H9 (cell line): ENCODE measurements at regions not wholly inside any gene's neighbourhood (a gene's known extent, or its start where the extent isn't known, plus 50 kb on each side); places are given as distances from the start of the nearest gene placed in this dataset.
A peak's percentile ranks its signal among the peaks of the same experiment; 100 is the strongest.

ENCODE experiments used
- DNase-seq: peaks from one replicate; pipeline ENCODE4 v3.0.0-alpha.2; 2017
- H2AFZ ChIP-seq: one replicate; pipeline ENCODE4 v1.6.1; 2013; ENCODE audit warnings: mild to moderate bottlenecking, low read length, control low read depth, moderate library complexity
- H2AK5ac ChIP-seq: 2 replicates; pipeline ENCODE4 v1.6.1; 2013; ENCODE audit warnings: low read length, control low read depth, mixed read lengths; ENCODE audit not compliant: insufficient read length
- H2BK120ac ChIP-seq: one replicate; pipeline ENCODE4 v1.6.1; 2013; ENCODE audit warnings: low read depth, mild to moderate bottlenecking, low read length, control low read depth, inconsistent platforms; ENCODE audit not compliant: poor library complexity, severe bottlenecking
- H2BK12ac ChIP-seq: 2 replicates; pipeline ENCODE4 v1.6.1; 2013; ENCODE audit warnings: low read length, control low read depth, mixed read lengths, low read depth; ENCODE audit not compliant: insufficient read length
- H2BK15ac ChIP-seq: 2 replicates; pipeline ENCODE4 v1.6.1; 2013; ENCODE audit warnings: low read depth, low read length, control low read depth
- H2BK20ac ChIP-seq: one replicate; pipeline ENCODE4 v1.6.1; 2013; ENCODE audit warnings: low read depth, mild to moderate bottlenecking, low read length, control low read depth, inconsistent platforms; ENCODE audit not compliant: poor library complexity, severe bottlenecking
- H2BK5ac ChIP-seq: 2 replicates; pipeline ENCODE4 v1.6.1; 2013; ENCODE audit warnings: low read length, control low read depth, mixed read lengths; ENCODE audit not compliant: insufficient read length
- H3K14ac ChIP-seq: 2 replicates; pipeline ENCODE4 v1.6.1; 2013; ENCODE audit warnings: low read length, control low read depth; ENCODE audit not compliant: insufficient read depth
- H3K18ac ChIP-seq: 2 replicates; pipeline ENCODE4 v1.6.1; 2013; ENCODE audit warnings: low read depth, mild to moderate bottlenecking, mixed read lengths, low read length, control low read depth; ENCODE audit not compliant: insufficient read length
- H3K23ac ChIP-seq: 2 replicates; pipeline ENCODE4 v1.6.1; 2013; ENCODE audit warnings: low read length, control low read depth, mixed read lengths, low read depth; ENCODE audit not compliant: insufficient read length
- H3K23me2 ChIP-seq: 2 replicates; pipeline ENCODE4 v1.6.1; 2013; ENCODE audit warnings: low read depth, mild to moderate bottlenecking, mixed read lengths, low read length, control low read depth; ENCODE audit not compliant: insufficient read length, poor library complexity, severe bottlenecking
- H3K27ac ChIP-seq: 2 replicates; pipeline ENCODE4 v1.5.1; 2013; ENCODE audit warnings: low read length, control low read depth, mixed read lengths, low read depth; ENCODE audit not compliant: insufficient read length
- H3K27me3 ChIP-seq: 2 replicates; pipeline ENCODE4 v1.6.1; 2013; ENCODE audit warnings: low read length, control low read depth, inconsistent platforms; ENCODE audit not compliant: insufficient read depth
- H3K4ac ChIP-seq: 2 replicates; pipeline ENCODE4 v1.6.1; 2013; ENCODE audit warnings: low read depth, mild to moderate bottlenecking, control low read depth, inconsistent platforms, low read length, moderate library complexity
- H3K4me1 ChIP-seq: 2 replicates; pipeline ENCODE4 v1.6.1; 2013; ENCODE audit warnings: low read length, control low read depth, inconsistent platforms; ENCODE audit not compliant: insufficient read depth
- H3K4me2 ChIP-seq: 2 replicates; pipeline ENCODE4 v1.6.1; 2013; ENCODE audit warnings: low read length, control low read depth, mixed read lengths; ENCODE audit not compliant: insufficient read length, insufficient read depth
- H3K56ac ChIP-seq: 2 replicates; pipeline ENCODE4 v1.6.1; 2013; ENCODE audit warnings: low read depth, mild to moderate bottlenecking, mixed read lengths, low read length, control low read depth; ENCODE audit not compliant: insufficient read length
- H3K79me1 ChIP-seq: 2 replicates; pipeline ENCODE4 v1.6.1; 2013; ENCODE audit warnings: low read depth, mild to moderate bottlenecking, moderate library complexity, low read length, control low read depth, inconsistent platforms; ENCODE audit not compliant: insufficient read depth, poor library complexity, severe bottlenecking
- H3K79me2 ChIP-seq: 2 replicates; pipeline ENCODE4 v1.6.1; 2013; ENCODE audit warnings: low read length, control low read depth, inconsistent platforms; ENCODE audit not compliant: insufficient read depth
- H3K9ac ChIP-seq: 2 replicates; pipeline ENCODE4 v1.6.1; 2013; ENCODE audit warnings: low read length, control low read depth, mixed read lengths; ENCODE audit not compliant: insufficient read length; ENCODE audit errors: extremely low read depth
- H3K9me3 ChIP-seq: one replicate; pipeline ENCODE4 v1.6.1; 2013; ENCODE audit warnings: low read depth, low read length, inconsistent platforms; ENCODE audit not compliant: control insufficient read depth
- H3T11ph ChIP-seq: one replicate; pipeline ENCODE4 v1.6.1; 2013; ENCODE audit warnings: mild to moderate bottlenecking, low read length, control low read depth, inconsistent platforms
- H4K20me1 ChIP-seq: one replicate; pipeline ENCODE4 v1.6.1; 2013; ENCODE audit not compliant: control insufficient read depth, insufficient read length, insufficient read depth
- H4K5ac ChIP-seq: 2 replicates; pipeline ENCODE4 v1.6.1; 2013; ENCODE audit warnings: low read depth, mild to moderate bottlenecking, mixed read lengths, low read length, control low read depth; ENCODE audit not compliant: insufficient read length
- H4K8ac ChIP-seq: replicated peaks from 2 replicates; pipeline ENCODE4 v1.6.1; 2013; ENCODE audit warnings: low read length, control low read depth, mixed read lengths, low read depth; ENCODE audit not compliant: insufficient read length
- H4K91ac ChIP-seq: 2 replicates; pipeline ENCODE4 v1.6.1; 2013; ENCODE audit warnings: low read depth, mild to moderate bottlenecking, moderate library complexity, mixed read lengths, low read length, control low read depth; ENCODE audit not compliant: insufficient read length
- H3K27ac Mint-ChIP-seq, 3 experiments: 2 replicates in 2 of 3; 3 replicates in 1 of 3; pipeline ENCODE4 v1.8.0; 2020 to 2021; ENCODE audit warnings: mixed read lengths in 3 of 3, mild to moderate bottlenecking in 1 of 3, moderate library complexity in 1 of 3
- H3K27me3 Mint-ChIP-seq: 2 replicates; pipeline ENCODE4 v1.8.0; 2021; ENCODE audit warnings: low read depth, mild to moderate bottlenecking, moderate library complexity, mixed read lengths
- H3K36me3 Mint-ChIP-seq, 3 experiments: 2 replicates in 2 of 3; 3 replicates in 1 of 3; pipeline ENCODE4 v1.8.0; 2020 to 2021; ENCODE audit warnings: low read depth in 3 of 3, mixed read lengths in 3 of 3; ENCODE audit not compliant: insufficient read depth in 1 of 3
- H3K4me1 Mint-ChIP-seq, 2 experiments: 2 replicates each; pipeline ENCODE4 v1.8.0; 2020; ENCODE audit warnings: mixed read lengths in 2 of 2
- H3K4me3 Mint-ChIP-seq, 2 experiments: 2 replicates in 1 of 2; 3 replicates in 1 of 2; pipeline ENCODE4 v1.8.0; 2020 to 2021; ENCODE audit warnings: mild to moderate bottlenecking in 2 of 2, mixed read lengths in 2 of 2, moderate library complexity in 1 of 2
- H3K9me3 Mint-ChIP-seq, 2 experiments: 2 replicates in 1 of 2; 3 replicates in 1 of 2; pipeline ENCODE4 v1.8.0; 2020; ENCODE audit warnings: mild to moderate bottlenecking in 2 of 2, mixed read lengths in 2 of 2, moderate library complexity in 1 of 2
- CTCF ChIP-seq: fragments of 200-600 bp; sonication (generic); conservative IDR thresholded peaks from 3 replicates; pipeline ENCODE4 v1.8.0; 2021; ENCODE audit warnings: antibody characterized with exemption, mild to moderate bottlenecking
- WGBS: extraction: QIAGEN DNeasy Blood & Tissue Kit; methylation state at CpG from one replicate; pipeline ENCODE4 v1.1.7; 2013; ENCODE audit warnings: missing lambda C conversion rate, low lambda C conversion rate, mixed read lengths; ENCODE audit not compliant: insufficient read length; ENCODE audit errors: extremely low coverage; 5-methylcytosine and 5-hydroxymethylcytosine counted together

- WGBS: no CpG with 5 or more reads among the region's 10 CpGs
- no peak overlapping the region for H2BK120ac ChIP-seq
- no peaks in the 10 kb centered on the region for H3K4me1 ChIP-seq
- Mint-ChIP-seq H3K27ac (peak overlapping the region in 1 of 3 experiments; percentile 90; a peak in 1 of 7 replicates), H3K9me3 (peaks cover 0 to 3% of the 10 kb centered on the region in 2 experiments; a peak in 1 of 5 replicates), H3K27me3 (peaks cover 2% of the 10 kb centered on the region; the same call in 1 of the 2 replicates), H3K4me1 (peaks cover 0 to 2% of the 10 kb centered on the region in 2 experiments; a peak in 1 of 4 replicates), H3K4me3 (no peak overlapping the region), H3K36me3 (no peaks in the 10 kb centered on the region)
- H4K20me1 ChIP-seq: no peaks in the 10 kb centered on the region
- no peaks in the 10 kb centered on the region for H3K23me2 ChIP-seq
- no peak overlapping the region for H3K9ac ChIP-seq
- no peak overlapping the region for H3K23ac ChIP-seq
- no peak overlapping the region for H2BK20ac ChIP-seq
- no peak overlapping the region for H3T11ph ChIP-seq
- TF ChIP-seq CTCF: no peak
- H3K9me3 ChIP-seq: no peaks in the 10 kb centered on the region
- no peak overlapping the region for H2BK5ac ChIP-seq
- H3K4ac ChIP-seq: no peak overlapping the region
- H3K14ac ChIP-seq: no peak overlapping the region
- H3K4me2 ChIP-seq: no peak overlapping the region
- DNase-seq: no peak
- no peak overlapping the region for H3K56ac ChIP-seq
- H2AK5ac ChIP-seq: no peak overlapping the region
- no peak overlapping the region for H3K27ac ChIP-seq
- no peak overlapping the region for H4K8ac ChIP-seq
- no peaks in the 10 kb centered on the region for H3K79me2 ChIP-seq
- H4K91ac ChIP-seq: no peak overlapping the region
- no peaks in the 10 kb centered on the region for H3K79me1 ChIP-seq
- no peak overlapping the region for H3K18ac ChIP-seq
- no peak overlapping the region for H2BK12ac ChIP-seq
- no peak overlapping the region for H2BK15ac ChIP-seq
- H4K5ac ChIP-seq: no peak overlapping the region
- H2AFZ ChIP-seq: no peak overlapping the region
- no peaks in the 10 kb centered on the region for H3K27me3 ChIP-seq
Measured at GRCh38 chr10:128915630-128916029, 551.4 kb upstream of the MGMT start.
